ENCODE measurements at regions not wholly inside any gene's neighbourhood (a gene's known extent, or its start where the extent isn't known, plus 50 kb on each side); places are given as distances from the start of the nearest gene placed in this dataset.

GRCh38 chr1:25034736-25035522 is 104.9 kb upstream of the RUNX3 start:
- no peak for DNase-seq

GRCh38 chr1:25033828-25034705 is 104.0 kb upstream of the RUNX3 start:
- no peak for DNase-seq

GRCh38 chr1:25033030-25033827 is 103.2 kb upstream of the RUNX3 start:
- no peak for DNase-seq

GRCh38 chr1:25031966-25032667 is 102.0 kb upstream of the RUNX3 start:
- DNase-seq = peak; percentile 71 to 94

GRCh38 chr1:25031601-25031965 is 101.5 kb upstream of the RUNX3 start:
- no peak for DNase-seq

GRCh38 chr1:25030674-25031589 is 100.9 kb upstream of the RUNX3 start:
- no peak for DNase-seq

GRCh38 chr1:25030012-25030411 is 99.9 kb upstream of the RUNX3 start:
- no peak for DNase-seq

GRCh38 chr1:25028907-25029599 is 99.0 kb upstream of the RUNX3 start:
- DNase-seq = no peak

GRCh38 chr1:25028587-25028906 is 98.5 kb upstream of the RUNX3 start:
- no peak for DNase-seq

- no peak for DNase-seq
These were observed 97.9 kb upstream of the RUNX3 start for GRCh38 chr1:25027822-25028586.

GRCh38 chr1:25026730-25027450 is 96.8 kb upstream of the RUNX3 start:
- no peak for DNase-seq

- no peak for DNase-seq
These were observed 96.2 kb upstream of the RUNX3 start for GRCh38 chr1:25026304-25026703.

GRCh38 chr1:25024615-25025350 is 94.7 kb upstream of the RUNX3 start:
- no peak for DNase-seq

- no peak for DNase-seq
These were observed 93.8 kb upstream of the RUNX3 start for GRCh38 chr1:25023826-25024225.

GRCh38 chr1:25023190-25023578 is 93.1 kb upstream of the RUNX3 start:
- DNase-seq = no peak

GRCh38 chr1:25022361-25023189 is 92.5 kb upstream of the RUNX3 start:
- DNase-seq = no peak

GRCh38 chr1:25021591-25022215 is 91.6 kb upstream of the RUNX3 start:
- no peak for DNase-seq

All from NCI-H2081 (cell line).